ENCODE measurements at regions not wholly inside any gene's neighbourhood (a gene's known extent, or its start where the extent isn't known, plus 50 kb on each side); places are given as distances from the start of the nearest gene placed in this dataset.

GRCh38 chr5:135139381-135140134, 105.5 kb upstream of the PITX1 start:
- H4K8ac ChIP-seq (replicated peaks; ENCODE audit: insufficient read length, low read depth, low read length), result no peak overlapping the region
- no CpG with 5 or more reads among the region's 12 CpGs for WGBS (ENCODE audit: extremely low coverage, insufficient read length, low lambda C conversion rate)
- H3K18ac ChIP-seq (ENCODE audit: insufficient read length, low read depth, low read length), result no peak overlapping the region
- no peak overlapping the region for H2AFZ ChIP-seq (ENCODE audit: low read length)
- Mint-ChIP-seq H3K4me3 (no peak overlapping the region), H3K27me3 (ENCODE audit: low read depth) (peaks cover 26% of the 10 kb centered on the region), H3K36me3 (ENCODE audit: insufficient read depth in 1 of 3, low read depth in 3 of 3) (no peaks in the 10 kb centered on the region), H3K4me1 (peaks cover 0 to 4% of the 10 kb centered on the region in 2 experiments; a peak in 1 of 4 replicates), H3K9me3 (no peaks in the 10 kb centered on the region), H3K27ac (no peak overlapping the region)
- no peaks in the 10 kb centered on the region for H3K9me3 ChIP-seq (ENCODE audit: control insufficient read depth, low read depth, low read length)
- no peaks in the 10 kb centered on the region for H3K4me1 ChIP-seq (ENCODE audit: insufficient read depth, low read length)
- no peak overlapping the region for H2BK12ac ChIP-seq (ENCODE audit: insufficient read length, low read depth, low read length)
- no peak overlapping the region for H3T11ph ChIP-seq (ENCODE audit: low read length)
- H4K20me1 ChIP-seq (ENCODE audit: control insufficient read depth, insufficient read depth, insufficient read length), result no peaks in the 10 kb centered on the region
- no peak overlapping the region for H3K9ac ChIP-seq (ENCODE audit: extremely low read depth, insufficient read length, low read length)
- H2BK15ac ChIP-seq (ENCODE audit: low read depth, low read length), result no peak overlapping the region
- H4K5ac ChIP-seq (ENCODE audit: insufficient read length, low read depth, low read length), result no peak overlapping the region
- H3K27me3 ChIP-seq (ENCODE audit: insufficient read depth, low read length), result no peaks in the 10 kb centered on the region; the same call in 1 of the 2 replicates
- no peak overlapping the region for H3K56ac ChIP-seq (ENCODE audit: insufficient read length, low read depth, low read length)
- H4K91ac ChIP-seq (ENCODE audit: insufficient read length, low read depth, low read length), result no peak overlapping the region
- H3K79me2 ChIP-seq (ENCODE audit: insufficient read depth, low read length), result no peaks in the 10 kb centered on the region
- TF ChIP-seq CTCF (conservative IDR thresholded peaks at IDR 0.05), result no peak
- H2BK120ac ChIP-seq (ENCODE audit: low read depth, low read length, poor library complexity, severe bottlenecking), result no peak overlapping the region
- no peak overlapping the region for H3K23ac ChIP-seq (ENCODE audit: insufficient read length, low read depth, low read length)
- no peaks in the 10 kb centered on the region for H3K79me1 ChIP-seq (ENCODE audit: insufficient read depth, low read depth, low read length, poor library complexity, severe bottlenecking)
- no peak overlapping the region for H2BK5ac ChIP-seq (ENCODE audit: insufficient read length, low read length)
- H3K4ac ChIP-seq (ENCODE audit: low read depth, low read length), result no peak overlapping the region
- H3K14ac ChIP-seq (ENCODE audit: insufficient read depth, low read length), result no peak overlapping the region
- H3K4me2 ChIP-seq (ENCODE audit: insufficient read depth, insufficient read length, low read length), result no peak overlapping the region
- H2AK5ac ChIP-seq (ENCODE audit: insufficient read length, low read length), result no peak overlapping the region
- H3K23me2 ChIP-seq (ENCODE audit: insufficient read length, low read depth, low read length, poor library complexity, severe bottlenecking), result no peaks in the 10 kb centered on the region
- H2BK20ac ChIP-seq (ENCODE audit: low read depth, low read length, poor library complexity, severe bottlenecking), result no peak overlapping the region
- no peak overlapping the region for H3K27ac ChIP-seq (ENCODE audit: insufficient read length, low read depth, low read length)
- DNase-seq, result no peak
